K562 (cell line): ENCODE measurements at regions not wholly inside any gene's neighbourhood (a gene's known extent, or its start where the extent isn't known, plus 50 kb on each side); places are given as distances from the start of the nearest gene placed in this dataset.

Experiments used
- ATAC-seq: fragments of 200-7000 bp; cut with Tn5 transposase; 3 replicates; pipeline ENCODE4 v1.9.1; 2020; ENCODE audit warnings: moderate library complexity
- BruUV-seq: library from RNA; stranded (reverse); fragments of 400-500 nt; replicated peaks from 2 replicates; lab custom pipeline; 2021; lab: Mats Ljungman, UMichigan
- CTCF ChIA-PET: fragments of 300-600 bp; formaldehyde crosslinking; extraction: SDS; loops from one replicate; lab custom pipeline; 2021; ENCODE audit warnings: low intra/inter-chr PET ratio; lab: Yijun Ruan, JAX
- POLR2A ChIA-PET: fragments of 300-600, 350-650 bp; sonication (Branson Sonifier 250); formaldehyde crosslinking; extraction: SDS; loops from one replicate; lab custom pipeline; 2021; ENCODE audit warnings: antibody characterized with exemption, inconsistent platforms; lab: Yijun Ruan, JAX
- DNase-seq, 4 experiments: peaks; one replicate each; pipeline versions ENCODE4 v3.0.0 to v3.0.0-alpha.2; 2011 to 2018; ENCODE audit warnings: low spot score in 3 of 4, mixed read lengths in 3 of 4; ENCODE audit errors: extremely low read depth in 1 of 4
- FAIRE-seq: peaks from 2 replicates; lab custom pipeline; 2011; peaks lifted over from hg19 to GRCh38; lab: Jason Lieb, UNC
- H2AFZ ChIP-seq: 2 replicates; pipeline ENCODE4 v1.6.0; 2011; ENCODE audit warnings: low read depth, low read length, control low read depth, inconsistent platforms
- H3K27ac ChIP-seq: fragments of 200-600 bp; 3 replicates; pipeline ENCODE4 v1.8.0; 2011; ENCODE audit warnings: low read depth, mild to moderate bottlenecking, control low read depth, inconsistent platforms, low read length, moderate library complexity, mixed read lengths; ENCODE audit errors: extremely low read depth
- H3K27me3 ChIP-seq, 2 experiments: fragments of 300-600 bp in 1 of 2; 2 replicates in 1 of 2; 3 replicates in 1 of 2; pipeline versions ENCODE4 v1.6.0 to v1.8.0; 2011; ENCODE audit warnings: inconsistent platforms in 2 of 2, low read length in 2 of 2, mild to moderate bottlenecking in 1 of 2, mixed read lengths in 1 of 2, moderate library complexity in 1 of 2; ENCODE audit not compliant: control insufficient read depth in 2 of 2, insufficient read depth in 2 of 2
- H3K36me3 ChIP-seq: fragments of 300-600 bp; 3 replicates; pipeline ENCODE4 v1.8.0; 2011; ENCODE audit warnings: mild to moderate bottlenecking, low read length, inconsistent platforms; ENCODE audit not compliant: control insufficient read depth, insufficient read depth
- H3K4me1 ChIP-seq, 2 experiments: fragments of 200-600 bp in 1 of 2; replicated peaks in 1 of 2; 2 replicates in 1 of 2; 3 replicates in 1 of 2; pipeline versions ENCODE4 v1.5.1 to v1.8.0; 2011; ENCODE audit warnings: inconsistent platforms in 2 of 2, low read length in 2 of 2, mild to moderate bottlenecking in 1 of 2, mixed read lengths in 1 of 2, moderate library complexity in 1 of 2; ENCODE audit not compliant: control insufficient read depth in 2 of 2, insufficient read depth in 2 of 2
- H3K4me2 ChIP-seq: 2 replicates; pipeline ENCODE4 v1.6.1; 2011; ENCODE audit warnings: low read length, control low read depth, inconsistent platforms, mixed read lengths; ENCODE audit not compliant: insufficient read depth
- H3K4me3 ChIP-seq: fragments of 200-600 bp; sonication (generic), shearing (Covaris generic); 2 replicates; pipeline ENCODE4 v1.5.1; 2016; ENCODE audit warnings: control low read depth, inconsistent platforms
- H3K79me2 ChIP-seq: fragments of 200-600 bp; 3 replicates; pipeline ENCODE4 v1.8.0; 2011; ENCODE audit warnings: low read length, inconsistent platforms; ENCODE audit not compliant: control insufficient read depth, insufficient read depth
- H3K9ac ChIP-seq, 2 experiments: 2 replicates each; pipeline versions ENCODE4 v1.6.0 to v1.6.1; 2011; ENCODE audit warnings: low read depth in 2 of 2, low read length in 2 of 2, control low read depth in 1 of 2, inconsistent platforms in 1 of 2, mild to moderate bottlenecking in 1 of 2, mixed read lengths in 1 of 2; ENCODE audit not compliant: insufficient read depth in 1 of 2
- H3K9me1 ChIP-seq: one replicate; pipeline ENCODE4 v1.6.0; 2011; ENCODE audit warnings: inconsistent platforms, mild to moderate bottlenecking, low read length, moderate library complexity; ENCODE audit not compliant: control insufficient read depth, insufficient read depth
- H3K9me3 ChIP-seq: replicated peaks from 2 replicates; pipeline ENCODE4 v1.5.1; 2011; ENCODE audit warnings: low read depth, low read length, inconsistent platforms; ENCODE audit not compliant: control insufficient read depth, insufficient read depth
- H4K20me1 ChIP-seq: replicated peaks from 2 replicates; pipeline ENCODE4 v1.6.1; 2011; ENCODE audit warnings: low read length, inconsistent platforms, mixed read lengths; ENCODE audit not compliant: control insufficient read depth, insufficient read depth
- ARNT ChIP-seq, 2 experiments: fragments of 450-650 bp; IDR thresholded peaks; 2 replicates each; pipeline ENCODE4 v1.6.1; 2016; ENCODE audit warnings: mild to moderate bottlenecking in 1 of 2
- CAMTA2 ChIP-seq: fragments of 250-450 bp; sonication (Bioruptor Pico); conservative IDR thresholded peaks from 2 replicates; pipeline ENCODE4 v1.5.1; 2022
- CBX8 ChIP-seq: fragments of 200-600 bp; sonication (generic); IDR thresholded peaks from 2 replicates; pipeline ENCODE4 v1.6.1; 2012; ENCODE audit warnings: borderline replicate concordance, mixed run types, low read depth, mild to moderate bottlenecking, moderate library complexity, mixed read lengths, low read length, control low read depth, inconsistent platforms; ENCODE audit not compliant: poor library complexity, severe bottlenecking; ENCODE audit errors: extremely low read depth
- E2F1 ChIP-seq: sonication (generic); formaldehyde crosslinking; IDR thresholded peaks from 2 replicates; pipeline ENCODE4 v1.8.1; 2023; ENCODE audit warnings: mild to moderate bottlenecking, missing genetic modification reagents, moderate library complexity
- E2F8 ChIP-seq: fragments of 450-650 bp; IDR thresholded peaks from 2 replicates; pipeline ENCODE4 v1.7.1; 2018; ENCODE audit warnings: mild to moderate bottlenecking, low read depth; ENCODE audit not compliant: partially characterized antibody
- MCM5 ChIP-seq: fragments of 450-650 bp; IDR thresholded peaks from 2 replicates; pipeline ENCODE4 v1.6.1; 2016; ENCODE audit warnings: low read depth
- NFE2 ChIP-seq: IDR thresholded peaks from 2 replicates; pipeline ENCODE4 v1.6.1; 2014; ENCODE audit warnings: antibody characterized with exemption, low read depth
- PCBP2 ChIP-seq: fragments of 200-400 bp; formaldehyde crosslinking; IDR thresholded peaks from 2 replicates; pipeline ENCODE4 v1.6.1; 2018; ENCODE audit warnings: low read length, low read depth, mild to moderate bottlenecking, moderate library complexity; ENCODE audit not compliant: poor library complexity, severe bottlenecking
- RBM25 ChIP-seq: fragments of 200-400 bp; formaldehyde crosslinking; IDR thresholded peaks from 2 replicates; pipeline ENCODE4 v1.6.1; 2018; ENCODE audit warnings: low read length, low read depth, moderate library complexity; ENCODE audit not compliant: severe bottlenecking
- USF2 ChIP-seq: sonication (generic); formaldehyde crosslinking; IDR thresholded peaks from 2 replicates; pipeline ENCODE4 v1.5.0; 2020; ENCODE audit warnings: missing genetic modification reagents
- ZC3H4 ChIP-seq: sonication (generic); formaldehyde crosslinking; IDR thresholded peaks from 2 replicates; pipeline ENCODE4 v1.9.0; 2021; ENCODE audit warnings: missing genetic modification reagents, borderline replicate concordance
- ZKSCAN8 ChIP-seq: fragments of 200-800 bp; sonication (Bioruptor generic); IDR thresholded peaks from 2 replicates; pipeline ENCODE4 v1.6.1; 2016; ENCODE audit warnings: missing genetic modification characterization, missing compliant biosample characterization
- ZNF449 ChIP-seq: fragments of 250-450 bp; sonication (Bioruptor Pico); IDR thresholded peaks from 2 replicates; pipeline ENCODE4 v1.8.0; 2022; ENCODE audit warnings: moderate library complexity, mild to moderate bottlenecking, inconsistent platforms
- ZNF717 ChIP-seq: fragments of 250-450 bp; sonication (Bioruptor Pico); IDR thresholded peaks from 2 replicates; pipeline ENCODE4 v1.5.0; 2021
- WGBS: fragments of 100-300 bp; shearing (Covaris generic); methylation state at CpG from one replicate; pipeline ENCODE4 v1.1.6; 2016; ENCODE audit warnings: low coverage, mixed read lengths; ENCODE audit not compliant: insufficient coverage; ENCODE audit errors: missing lambda C conversion rate; 5-methylcytosine and 5-hydroxymethylcytosine counted together
- in situ Hi-C: fragments of 300-500 bp; cut with MboI; formaldehyde crosslinking; loops from 4 replicates; pipeline ENCODE4 v1.15.0; 2018; ENCODE audit warnings: inconsistent platforms, mixed read lengths
- intact Hi-C: fragments of 100-400 bp; cut with micrococcal nuclease; formaldehyde crosslinking; loops from 2 replicates; pipeline ENCODE4 v1.14.2; 2022

GRCh38 chr14:83085136-83085535, 1551.5 kb upstream of the SEL1L start (continued):
- TF ChIP-seq ZNF449 (CRISPR knock-in tag) (no peak), ZKSCAN8 (no peak), ZC3H4 (CRISPR knock-in tag) (no peak), ARNT (IDR thresholded peaks at IDR 0.05) (no peak)
- TF ChIP-seq, all 486 proteins: peak for 0

GRCh38 chr14:83085725-83086124, 1552.1 kb upstream of the SEL1L start:
- H2AFZ ChIP-seq = no peak overlapping the region
- CTCF ChIA-PET = no interaction called here
- 0% methylated on average over 1 of the region's 1 CpG for WGBS
- TF ChIP-seq ZNF449 (CRISPR knock-in tag) (no peak), CAMTA2 (CRISPR knock-in tag) (no peak), RBM25 (no peak), ZNF717 (CRISPR knock-in tag) (no peak), E2F1 (CRISPR knock-in tag) (no peak), CBX8 (no peak), E2F8 (no peak), PCBP2 (no peak), USF2 (CRISPR knock-in tag) (no peak), MCM5 (no peak), NFE2 (no peak)

More at GRCh38 chr14:83085725-83086124, 1552.1 kb upstream of the SEL1L start:
- Histone ChIP-seq H4K20me1 (no peaks in the 10 kb centered on the region), H3K27me3 (no peaks in the 10 kb centered on the region), H3K27ac (no peak overlapping the region), H3K9ac (no peak overlapping the region), H3K9me1 (no peaks in the 10 kb centered on the region), H3K4me1 (no peaks in the 10 kb centered on the region), H3K4me3 (no peak overlapping the region), H3K36me3 (no peaks in the 10 kb centered on the region), H3K79me2 (no peaks in the 10 kb centered on the region), H3K4me2 (no peak overlapping the region), H3K9me3 (no peaks in the 10 kb centered on the region)
- intact Hi-C loops = no loop called here
- DNase-seq (no peak), FAIRE-seq (no peak), ATAC-seq (no peak)
- no TSS peak for BruUV-seq
- in situ Hi-C loops = no loop called here
- POLR2A ChIA-PET = no interaction called here
